HG03457 (cell line): ENCODE measurements at regions not wholly inside any gene's neighbourhood (a gene's known extent, or its start where the extent isn't known, plus 50 kb on each side); places are given as distances from the start of the nearest gene placed in this dataset.

ENCODE experiments used
- ATAC-seq: cut with Tn5 transposase; IDR thresholded peaks from one replicate; pipeline ENCODE4 v1.9.1; 2021; ENCODE audit warnings: moderate number of reproducible peaks; ENCODE audit not compliant: unreplicated experiment

DNA sequence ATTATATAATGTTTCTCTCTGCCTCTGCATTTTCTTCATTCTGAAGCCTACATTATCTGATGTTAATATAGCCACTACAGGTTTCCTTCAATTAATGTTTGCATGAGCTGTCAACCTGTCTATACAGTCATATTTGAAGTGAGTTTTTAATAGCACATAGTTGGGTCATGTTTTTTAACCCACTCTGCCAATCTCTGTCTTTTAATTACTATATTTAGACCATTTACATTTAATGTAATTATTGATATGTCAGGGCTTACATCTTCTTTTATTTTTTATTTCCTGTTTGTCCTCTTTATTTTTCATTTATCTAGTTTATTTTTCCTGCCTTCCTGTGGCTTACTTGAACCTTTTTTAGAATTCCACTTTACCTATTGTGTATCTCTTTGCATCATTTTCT, 124.3 kb upstream of the PDE1C start:
- no peak for ATAC-seq

DNA sequence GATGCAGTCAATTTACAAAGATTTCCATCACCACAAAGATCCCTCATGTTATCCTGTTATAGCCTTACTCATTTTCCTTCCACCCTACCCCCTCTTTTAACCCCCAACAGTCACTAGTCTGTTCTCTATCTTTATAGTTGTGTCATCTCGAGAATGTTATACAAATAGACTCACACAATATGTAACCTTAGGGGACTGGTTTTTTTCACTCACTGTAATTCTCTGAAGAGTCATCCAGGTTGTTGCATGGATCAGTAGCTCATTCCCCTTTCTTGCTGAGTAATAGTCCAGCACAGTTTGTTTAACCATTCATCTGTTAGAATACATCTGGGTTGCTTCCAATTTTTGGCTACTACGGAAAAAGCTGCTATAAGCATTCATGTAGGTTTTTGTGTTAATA, 121.1 kb upstream of the PDE1C start:
- ATAC-seq, result no peak

DNA sequence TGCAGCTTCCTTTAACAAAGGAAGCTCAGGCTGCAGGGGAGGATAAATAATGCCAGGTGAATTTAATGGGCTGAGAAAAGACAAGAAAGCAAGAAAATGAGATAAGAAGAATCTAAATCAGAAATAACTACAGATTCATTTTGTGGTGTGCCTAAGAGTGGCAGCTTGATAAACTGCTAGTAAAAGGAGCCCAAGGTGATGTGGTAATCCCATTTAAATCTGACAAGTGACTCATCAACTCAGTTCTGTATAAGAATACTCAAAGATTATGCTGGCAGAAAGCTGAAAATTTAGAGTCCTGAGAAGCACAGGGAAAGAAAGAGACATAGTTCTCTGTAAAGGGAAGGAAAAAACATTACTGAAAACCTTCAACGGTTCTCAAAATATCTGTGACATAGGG, 109.4 kb upstream of the PDE1C start:
- no peak for ATAC-seq

DNA sequence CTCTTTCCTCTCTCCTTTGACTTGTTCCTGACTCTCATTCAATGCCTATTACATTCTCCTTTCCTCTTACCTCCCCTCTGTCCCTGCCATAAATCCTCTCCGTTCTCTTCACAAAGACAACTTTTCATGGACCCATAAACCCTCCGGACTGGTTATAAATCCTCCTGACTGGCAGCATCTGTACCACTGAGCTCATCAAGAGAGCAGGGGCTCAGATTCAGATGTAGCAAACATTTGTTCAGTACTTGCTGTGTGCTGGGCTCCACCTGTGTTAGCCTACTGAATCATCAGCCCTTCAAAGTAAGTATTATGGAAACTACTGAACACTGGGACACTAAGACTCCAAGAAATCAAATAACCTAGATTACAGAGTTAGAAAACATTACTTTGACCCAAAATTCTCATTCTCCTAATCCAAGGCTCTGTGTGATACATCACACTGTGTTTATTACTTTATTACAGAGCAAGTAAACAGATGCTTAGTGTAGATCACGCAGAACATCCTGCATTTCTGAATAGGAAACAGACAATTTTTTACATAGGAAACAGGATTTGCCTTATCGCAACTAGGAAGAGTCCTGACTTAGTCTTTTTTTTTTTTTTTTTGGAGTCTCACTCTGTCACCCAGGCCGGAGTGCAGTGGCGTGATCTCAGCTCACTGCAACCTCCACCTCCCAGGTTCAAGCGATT, 108.6 kb upstream of the PDE1C start:
- ATAC-seq, result no peak

DNA sequence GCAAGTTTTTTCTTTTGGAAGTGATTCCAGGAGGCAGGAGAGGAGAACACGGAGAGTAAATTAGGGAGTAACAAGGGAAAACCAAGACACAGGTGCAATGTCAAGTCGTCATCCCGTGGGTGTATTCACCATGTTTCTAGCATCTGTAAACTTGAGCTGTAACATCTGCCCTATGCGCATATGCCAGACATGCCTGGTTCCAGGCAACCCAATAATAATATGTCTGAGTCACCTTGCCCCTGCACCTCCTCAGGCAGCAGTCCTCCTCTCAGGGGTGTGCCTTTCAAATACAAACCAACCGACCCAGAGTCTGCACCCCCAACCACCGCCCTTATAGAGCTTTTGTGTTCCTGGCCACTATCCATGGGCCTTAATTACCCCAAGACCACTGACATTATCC, 107.0 kb upstream of the PDE1C start:
- ATAC-seq, result no peak

DNA sequence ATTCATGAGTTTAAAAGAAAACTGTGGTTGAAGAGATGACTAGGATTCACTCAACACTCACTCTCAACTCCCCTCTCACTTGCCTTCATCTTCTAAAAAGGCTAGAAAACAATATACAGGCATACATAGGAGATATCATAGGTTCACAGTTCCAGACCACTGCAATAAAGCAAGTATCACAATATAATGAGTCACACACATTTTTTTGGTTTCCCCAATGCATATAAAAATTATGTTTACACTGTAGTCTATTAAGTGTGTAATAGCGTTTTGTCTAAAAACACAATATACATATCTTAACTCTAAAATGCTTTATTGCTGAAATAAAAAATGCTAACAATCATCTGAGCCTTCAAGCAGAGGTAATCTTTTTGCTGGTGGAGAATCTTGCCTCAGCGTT, 104.9 kb upstream of the PDE1C start:
- no peak for ATAC-seq

DNA sequence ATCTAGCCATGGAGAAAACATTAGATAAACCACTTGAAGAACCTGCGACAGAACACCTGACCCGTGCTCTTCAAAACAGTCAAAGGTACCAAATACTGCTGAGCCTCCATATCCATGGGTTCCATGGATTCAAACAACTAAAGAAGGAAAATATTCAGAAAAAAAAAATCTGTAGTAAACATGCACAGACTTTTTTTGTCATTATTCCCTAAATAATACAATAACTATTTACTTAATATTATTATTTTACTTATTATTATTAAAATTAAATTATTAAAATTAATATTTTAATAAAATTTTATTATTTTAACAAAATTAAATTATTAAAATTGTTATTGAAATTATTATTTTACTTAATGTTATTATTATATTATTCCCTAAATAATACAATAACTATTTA, 101.0 kb upstream of the PDE1C start:
- ATAC-seq, result no peak

DNA sequence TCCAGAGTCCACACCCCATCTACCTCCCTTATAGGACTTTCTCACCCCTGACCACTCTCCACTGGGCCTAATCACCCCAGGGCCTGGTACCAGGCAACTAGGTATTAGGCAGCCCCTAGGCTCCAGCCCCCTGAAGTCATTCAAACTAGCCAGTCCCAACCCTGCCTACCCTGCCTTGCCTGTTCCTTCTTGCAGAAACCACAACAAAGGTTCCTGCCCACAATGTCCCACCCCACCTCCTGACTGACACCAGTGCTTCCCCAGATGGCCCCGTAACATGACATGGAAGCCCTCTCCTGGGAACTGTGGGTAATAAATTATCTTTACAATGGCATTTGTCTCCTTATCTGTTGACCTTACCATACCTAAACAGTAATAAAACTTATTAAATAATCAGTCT, 100.6 kb upstream of the PDE1C start:
- ATAC-seq, result no peak

DNA sequence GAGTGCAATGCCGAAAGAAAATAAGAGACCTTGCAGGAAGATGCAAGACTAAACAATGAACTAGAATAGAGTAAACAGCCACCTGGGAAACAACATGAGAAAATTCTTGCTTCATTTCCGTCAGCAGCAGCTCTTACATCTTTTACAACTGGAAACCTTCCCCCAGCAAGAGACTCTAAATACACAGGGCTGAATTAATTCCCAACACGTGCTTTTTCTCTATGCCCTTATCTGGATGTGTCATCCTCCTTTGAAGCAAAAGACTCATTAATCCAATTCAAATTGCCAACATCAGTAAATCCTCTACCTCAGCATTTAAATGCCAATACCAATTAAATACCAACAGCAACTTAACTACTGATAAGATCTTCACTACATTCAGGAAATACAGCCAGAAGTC, 99.0 kb upstream of the PDE1C start:
- no peak for ATAC-seq

DNA sequence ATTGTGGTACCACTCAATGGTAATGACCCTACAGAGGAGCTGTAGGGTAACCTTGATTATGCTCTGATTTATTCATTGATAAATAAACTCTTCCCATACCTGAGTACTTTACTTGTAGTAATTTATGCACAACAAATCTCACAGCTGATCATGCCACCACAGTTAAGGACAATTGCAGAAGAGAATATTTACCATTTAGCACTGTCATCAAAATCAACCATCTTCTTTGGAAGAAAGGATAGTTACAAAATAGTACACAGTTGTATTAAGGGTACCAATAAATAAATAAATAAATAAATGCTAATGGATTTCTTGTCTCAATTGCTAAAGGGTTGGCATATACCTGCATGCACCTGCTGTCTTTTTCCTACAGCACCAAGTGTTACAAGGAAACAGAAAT, 97.6 kb upstream of the PDE1C start:
- ATAC-seq, result no peak

DNA sequence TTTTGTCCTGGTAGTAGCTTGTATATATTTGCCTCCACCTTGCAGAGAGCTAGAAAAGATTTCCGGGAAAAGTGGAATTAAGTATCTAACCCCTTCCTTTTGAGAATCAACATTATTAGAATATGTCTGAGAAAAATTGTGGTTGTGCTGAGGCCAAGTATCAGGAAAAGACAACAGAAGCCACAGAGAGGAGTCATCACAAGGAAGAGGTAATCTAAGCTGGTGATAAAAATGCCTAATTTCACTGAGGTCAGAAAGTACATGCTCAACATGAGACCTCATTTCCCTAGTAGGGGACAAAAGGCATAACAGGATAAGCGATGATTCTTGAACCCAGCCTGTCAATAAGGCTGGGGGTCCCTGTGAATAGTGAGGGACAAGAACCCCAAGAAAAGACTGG, 97.0 kb upstream of the PDE1C start:
- no peak for ATAC-seq

DNA sequence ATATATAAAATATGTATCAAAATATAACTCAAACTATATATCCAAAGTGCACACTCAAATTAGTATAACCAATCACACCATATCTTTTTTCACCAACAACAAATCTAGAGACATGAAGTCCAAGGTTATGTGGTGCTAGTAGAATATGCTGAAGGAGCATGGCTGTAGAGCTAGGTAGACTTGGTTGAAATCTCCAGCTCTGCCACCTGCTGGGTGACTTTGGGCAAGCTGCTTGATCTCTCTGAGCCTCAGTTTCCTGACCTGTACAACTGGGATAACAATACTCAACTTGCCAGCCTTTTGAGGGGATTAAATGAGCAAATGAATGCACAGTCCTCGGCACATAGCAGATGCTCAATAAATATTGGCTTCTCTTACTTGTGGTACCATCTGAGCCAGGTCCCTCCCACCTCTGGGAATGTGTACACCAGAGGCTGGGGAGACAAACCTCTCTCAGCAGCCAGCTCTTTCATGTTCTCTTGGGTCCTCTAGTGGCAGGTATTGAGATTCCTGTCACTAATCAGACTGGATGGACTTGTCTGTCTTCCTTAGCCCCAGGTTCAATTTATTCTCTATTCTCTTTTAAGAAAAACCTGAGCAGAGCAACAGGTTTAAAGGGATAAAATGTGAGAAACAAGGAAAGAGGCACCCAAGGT, 94.3 kb upstream of the PDE1C start:
- no peak for ATAC-seq

DNA sequence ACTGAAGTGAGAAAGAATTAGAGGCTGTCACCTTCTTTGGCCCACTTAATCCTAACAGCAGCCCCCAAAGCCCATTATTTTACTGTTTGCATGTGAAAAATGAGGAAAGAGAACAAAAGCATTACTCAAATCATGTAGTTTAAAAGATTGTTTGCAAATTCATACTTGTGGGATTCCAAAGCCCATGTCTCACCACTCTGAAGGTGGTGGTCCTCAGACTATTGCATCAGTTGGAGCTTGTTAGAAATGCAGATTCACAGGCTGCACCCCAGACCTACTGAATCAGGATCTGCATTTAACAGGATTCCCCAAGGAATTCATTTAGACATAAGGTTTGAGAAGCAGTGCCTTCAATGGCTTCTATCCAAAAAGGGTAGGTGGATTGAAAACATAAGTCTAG, 93.7 kb upstream of the PDE1C start:
- no peak for ATAC-seq

DNA sequence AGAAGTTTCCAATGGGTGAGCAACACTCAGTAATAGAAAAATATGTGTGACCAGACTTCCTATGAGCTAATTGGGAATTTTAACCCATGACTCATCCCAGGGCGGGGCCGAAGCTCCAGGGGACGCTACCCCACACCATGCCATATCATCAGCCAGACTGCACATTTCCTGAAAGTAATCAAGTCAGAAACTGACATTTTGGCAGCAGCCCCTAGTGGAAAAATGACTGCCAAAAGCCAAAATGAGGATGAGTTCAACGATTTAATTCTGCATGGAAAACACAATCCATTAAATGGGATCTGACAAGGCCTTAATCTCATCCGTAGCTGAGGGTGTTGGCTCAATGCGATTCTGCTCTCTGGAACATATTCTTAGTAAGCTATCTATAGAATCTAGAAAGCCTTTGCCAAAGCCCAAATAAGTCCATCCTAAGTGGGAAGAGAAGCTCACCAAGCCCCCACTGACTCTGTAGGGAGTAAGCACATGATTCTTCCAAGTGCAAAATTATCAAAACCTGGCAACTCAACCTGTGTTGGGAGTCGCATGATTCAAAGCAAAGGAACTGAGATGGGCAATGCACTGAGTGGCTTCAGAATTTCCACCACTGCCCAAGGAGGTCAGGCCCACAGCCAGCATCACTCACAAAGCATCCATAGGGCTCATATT, 93.1 kb upstream of the PDE1C start:
- ATAC-seq, result no peak

DNA sequence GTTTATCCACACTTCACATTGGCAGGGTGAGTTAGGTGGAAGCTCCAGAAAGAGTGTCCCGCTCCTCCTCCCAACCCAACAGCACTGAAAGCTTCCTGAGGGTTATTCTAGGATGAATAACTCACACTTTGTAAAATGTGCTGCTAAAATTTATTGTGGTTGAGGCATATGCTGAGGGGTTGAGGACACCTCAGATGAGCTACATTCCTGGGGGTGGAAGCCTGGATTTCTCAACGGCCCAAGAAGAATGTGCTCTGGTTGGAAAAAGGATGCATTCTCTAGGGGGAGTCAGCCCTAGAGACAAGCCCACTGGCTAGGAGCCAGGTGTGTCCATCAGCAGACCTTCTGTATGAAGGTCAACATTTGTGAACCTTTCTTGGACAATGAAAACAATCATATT, 91.5 kb upstream of the PDE1C start:
- no peak for ATAC-seq

DNA sequence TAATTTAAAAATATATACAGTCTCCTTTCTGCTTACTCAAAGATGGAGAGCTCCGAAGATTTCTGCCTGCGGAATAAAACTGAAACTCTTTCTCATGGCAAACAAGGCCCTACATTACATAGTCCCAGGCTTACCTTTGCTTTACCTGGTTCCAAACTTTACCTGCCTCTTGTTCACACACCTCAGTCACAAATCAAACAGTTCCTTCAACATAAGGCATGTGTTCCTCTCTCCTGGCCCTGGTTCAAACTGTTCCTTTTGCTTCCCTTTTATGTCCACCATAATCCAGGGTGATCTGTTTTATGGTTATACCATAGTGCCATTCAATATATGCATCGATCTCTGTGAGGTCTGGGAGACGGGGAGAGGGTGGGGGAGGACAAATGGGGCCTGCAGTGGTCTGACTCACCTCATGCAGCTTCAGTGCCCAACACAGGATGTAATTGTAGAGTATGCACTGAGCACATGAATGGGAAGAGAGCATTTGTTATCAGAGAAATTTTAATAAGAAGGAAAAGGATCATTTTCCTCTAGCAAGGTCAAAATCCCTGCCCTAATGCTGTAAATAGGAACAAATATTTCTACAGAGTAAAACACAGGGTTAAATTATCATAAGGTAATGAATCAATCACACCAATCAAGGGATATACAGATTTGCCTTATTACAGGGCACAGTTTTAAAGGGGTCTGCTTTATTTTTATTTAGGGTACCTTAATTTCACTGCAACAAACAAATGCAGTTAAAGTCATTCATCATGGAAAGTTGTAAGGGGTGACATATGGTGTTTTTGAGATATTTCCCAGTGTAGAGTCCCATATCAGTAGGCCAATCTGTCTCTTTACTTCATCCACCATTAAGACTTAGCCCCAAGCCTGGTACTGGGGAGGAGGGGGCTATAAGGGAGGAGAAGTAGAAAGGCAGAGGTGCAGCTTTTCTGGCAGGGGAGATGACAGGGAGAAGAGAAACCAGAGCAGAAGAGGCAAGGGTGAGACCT, 88.8 kb upstream of the PDE1C start:
- ATAC-seq, result no peak

DNA sequence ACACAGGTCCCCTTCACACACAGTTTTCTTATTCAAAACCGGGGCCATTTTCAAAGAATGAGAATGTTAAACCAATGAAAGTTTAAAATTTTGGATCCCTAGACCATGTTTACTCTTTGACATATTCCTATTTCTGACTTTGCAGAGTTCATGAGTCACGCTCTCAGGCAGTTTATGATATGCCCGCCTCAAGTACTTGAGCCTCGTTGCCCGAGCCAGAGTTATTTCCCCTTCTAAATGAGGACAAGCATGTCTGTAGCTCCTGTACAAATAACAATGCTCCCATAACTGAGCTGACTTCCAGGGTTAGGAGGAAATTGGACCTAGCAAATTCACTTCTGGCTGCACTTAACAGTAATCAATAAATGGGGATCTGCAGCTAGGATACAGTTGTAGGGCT, 87.9 kb upstream of the PDE1C start:
- no peak for ATAC-seq

DNA sequence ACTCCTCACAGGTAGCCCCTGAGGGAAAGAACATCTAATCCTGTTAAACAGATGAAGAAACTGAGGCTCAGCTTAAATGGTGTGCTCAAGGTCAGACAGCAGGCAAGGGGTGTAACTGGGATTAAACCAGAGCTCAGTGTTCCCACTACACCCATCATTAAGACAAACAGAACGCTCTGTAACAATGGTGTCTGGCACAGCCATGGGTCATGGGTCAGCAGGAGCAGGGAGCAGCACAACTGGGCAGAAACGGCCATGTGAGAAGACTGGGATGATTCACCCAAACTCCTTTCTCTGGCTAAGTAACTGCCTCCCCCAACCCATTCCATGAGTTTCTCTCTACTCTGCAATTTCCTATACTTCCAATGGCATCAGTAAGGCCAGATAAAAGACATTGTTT, 85.5 kb upstream of the PDE1C start:
- ATAC-seq, result no peak

DNA sequence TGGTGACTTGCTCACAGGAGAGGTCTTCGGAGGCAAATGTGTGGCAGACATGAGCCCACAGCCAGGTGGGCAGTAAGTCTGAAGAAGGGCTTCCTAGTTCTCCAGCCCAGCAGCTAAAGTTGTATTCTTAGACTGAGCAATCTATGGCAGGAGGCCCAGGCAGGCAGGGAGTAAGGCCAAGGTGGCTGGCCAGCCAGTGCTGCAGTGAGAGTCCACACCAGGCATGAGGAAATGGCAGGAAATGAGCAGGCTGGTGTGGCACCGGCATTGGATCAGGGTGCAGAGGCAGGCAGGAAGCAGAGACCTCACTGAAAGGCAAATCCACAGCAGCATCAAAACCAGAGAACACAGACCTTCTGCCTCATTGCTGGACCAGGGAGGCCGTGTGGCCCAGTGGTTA, 84.6 kb upstream of the PDE1C start:
- ATAC-seq, result no peak

DNA sequence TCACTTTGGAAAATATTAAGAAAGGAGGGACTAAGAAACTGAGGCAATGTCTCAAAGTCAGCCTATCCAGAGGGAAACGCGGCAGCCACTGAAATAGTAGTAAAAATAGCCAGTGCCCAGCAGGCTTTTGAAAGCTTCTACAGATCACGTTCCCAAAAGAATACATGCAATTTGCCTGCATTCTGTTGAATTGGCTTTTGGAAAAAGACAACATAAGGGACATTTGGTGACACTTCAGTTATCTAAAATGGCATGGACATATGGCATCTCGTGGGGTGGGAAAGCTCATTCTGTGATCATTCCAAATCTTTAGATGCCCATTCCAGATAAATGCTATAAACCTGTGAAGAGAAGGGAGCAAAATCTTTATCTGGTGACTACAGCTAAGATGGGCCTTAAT, 82.8 kb upstream of the PDE1C start:
- ATAC-seq, result no peak

DNA sequence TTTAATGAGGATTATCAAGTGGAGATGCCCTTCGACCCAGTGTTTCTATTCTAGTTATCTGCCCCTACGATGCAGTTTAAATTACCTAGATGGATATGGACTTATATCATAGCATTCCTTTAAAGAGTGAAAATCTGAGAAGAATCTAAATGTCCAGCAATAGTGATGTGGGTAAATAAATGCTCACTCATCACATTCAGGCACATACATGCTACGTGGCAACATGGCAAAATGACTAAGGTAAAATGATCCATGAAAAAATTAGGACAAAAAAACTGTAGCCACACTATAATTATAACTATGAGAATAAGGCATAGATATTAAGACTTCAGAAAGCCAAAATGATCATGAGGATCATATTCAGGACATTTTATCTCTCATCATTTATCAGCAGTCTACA, 82.4 kb upstream of the PDE1C start:
- ATAC-seq, result no peak
